HL-60 (cell line): ENCODE measurements at regions not wholly inside any gene's neighbourhood (a gene's known extent, or its start where the extent isn't known, plus 50 kb on each side); places are given as distances from the start of the nearest gene placed in this dataset.

Experiments
- DNase-seq, 2 experiments: peaks; one replicate each; pipeline ENCODE4 v3.0.0-alpha.2; 2010 to 2020; ENCODE audit warnings: low read depth in 1 of 2, low spot score in 1 of 2
- H3K27ac ChIP-seq: fragments of 250-450 bp; sonication (Bioruptor Pico); replicated peaks from 2 replicates; pipeline ENCODE4 v1.5.1; 2020; ENCODE audit warnings: mild to moderate bottlenecking, moderate library complexity
- H3K27me3 ChIP-seq: fragments of 250-450 bp; sonication (Bioruptor Pico); 2 replicates; pipeline ENCODE4 v1.5.1; 2021; ENCODE audit warnings: mild to moderate bottlenecking, moderate library complexity; ENCODE audit not compliant: insufficient read depth, poor library complexity, severe bottlenecking
- H3K4me3 ChIP-seq: replicated peaks from 2 replicates; pipeline ENCODE4 v1.5.1; 2011; ENCODE audit warnings: mild to moderate bottlenecking, control low read depth, low read length; ENCODE audit not compliant: insufficient read depth
- CTCF ChIP-seq: IDR thresholded peaks from one replicate; pipeline ENCODE4 v1.5.1; 2011; ENCODE audit warnings: low read length, control low read depth, inconsistent platforms; ENCODE audit not compliant: insufficient read depth
- GABPA ChIP-seq: IDR thresholded peaks from 2 replicates; pipeline ENCODE4 v1.6.1; 2012; ENCODE audit warnings: low read depth
- POLR2AphosphoS5 ChIP-seq: IDR thresholded peaks from 2 replicates; pipeline ENCODE4 v1.6.1; 2012; ENCODE audit warnings: low read depth
- REST ChIP-seq: IDR thresholded peaks from 2 replicates; pipeline ENCODE4 v1.6.1; 2012; ENCODE audit warnings: low read depth; ENCODE audit not compliant: insufficient replicate concordance
- SPI1 ChIP-seq: IDR thresholded peaks from 2 replicates; pipeline ENCODE4 v1.6.1; 2012; ENCODE audit warnings: low read depth, mild to moderate bottlenecking, borderline replicate concordance

- DNase-seq: no peak
- TF ChIP-seq REST (no peak), SPI1 (no peak), CTCF (no peak), GABPA (no peak), POLR2AphosphoS5 (no peak)
- no peak overlapping the region for H3K27ac ChIP-seq
Measured at GRCh38 chr12:115617391-115617790, 660.1 kb downstream of the MED13L start.

GRCh38 chr12:115611477-115611876 lies 666.0 kb downstream of the MED13L start:
- no peak overlapping the region for H3K27ac ChIP-seq
- no peak for TF ChIP-seq GABPA
- TF ChIP-seq REST: no peak
- TF ChIP-seq POLR2AphosphoS5: no peak
- TF ChIP-seq CTCF: no peak
- H3K4me3 ChIP-seq: no peak overlapping the region
- no peaks in the 10 kb centered on the region for H3K27me3 ChIP-seq
- no peak for DNase-seq

More at GRCh38 chr12:115617391-115617790, 660.1 kb downstream of the MED13L start:
- Histone ChIP-seq H3K4me3 (no peak overlapping the region), H3K27me3 (no peaks in the 10 kb centered on the region)

GRCh38 chr12:115609347-115609746 lies 668.1 kb downstream of the MED13L start:
- Histone ChIP-seq H3K4me3 (no peak overlapping the region), H3K27me3 (no peaks in the 10 kb centered on the region), H3K27ac (no peak overlapping the region)
- TF ChIP-seq GABPA (no peak), REST (no peak), SPI1 (no peak), CTCF (no peak), POLR2AphosphoS5 (no peak)
- no peak for DNase-seq
